ENCODE measurements at regions not wholly inside any gene's neighbourhood (a gene's known extent, or its start where the extent isn't known, plus 50 kb on each side); places are given as distances from the start of the nearest gene placed in this dataset.

DNA sequence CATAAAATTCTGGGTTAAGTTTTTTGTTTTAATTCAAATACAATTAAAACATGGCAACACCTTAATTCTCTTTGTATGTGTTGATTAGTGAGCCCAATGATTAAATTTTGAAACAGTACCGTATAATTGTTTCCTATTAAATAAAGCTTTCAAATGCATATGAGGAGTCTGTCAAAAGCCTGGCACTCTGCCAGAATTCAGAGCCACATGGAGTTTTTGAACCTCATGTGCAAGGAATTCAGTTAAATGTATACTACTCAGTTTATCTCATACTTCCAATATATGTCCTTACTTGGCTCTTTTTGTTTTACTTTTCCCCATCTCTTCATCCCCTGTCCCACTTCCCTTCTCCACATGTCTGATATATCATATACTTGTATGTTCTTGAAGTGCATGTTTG, 165.6 kb upstream of the FAM3C start:
- no peak for TF ChIP-seq POLR2A (IDR thresholded peaks at IDR 0.05; ENCODE audit: low read depth)
- TF ChIP-seq, protein P1, sequence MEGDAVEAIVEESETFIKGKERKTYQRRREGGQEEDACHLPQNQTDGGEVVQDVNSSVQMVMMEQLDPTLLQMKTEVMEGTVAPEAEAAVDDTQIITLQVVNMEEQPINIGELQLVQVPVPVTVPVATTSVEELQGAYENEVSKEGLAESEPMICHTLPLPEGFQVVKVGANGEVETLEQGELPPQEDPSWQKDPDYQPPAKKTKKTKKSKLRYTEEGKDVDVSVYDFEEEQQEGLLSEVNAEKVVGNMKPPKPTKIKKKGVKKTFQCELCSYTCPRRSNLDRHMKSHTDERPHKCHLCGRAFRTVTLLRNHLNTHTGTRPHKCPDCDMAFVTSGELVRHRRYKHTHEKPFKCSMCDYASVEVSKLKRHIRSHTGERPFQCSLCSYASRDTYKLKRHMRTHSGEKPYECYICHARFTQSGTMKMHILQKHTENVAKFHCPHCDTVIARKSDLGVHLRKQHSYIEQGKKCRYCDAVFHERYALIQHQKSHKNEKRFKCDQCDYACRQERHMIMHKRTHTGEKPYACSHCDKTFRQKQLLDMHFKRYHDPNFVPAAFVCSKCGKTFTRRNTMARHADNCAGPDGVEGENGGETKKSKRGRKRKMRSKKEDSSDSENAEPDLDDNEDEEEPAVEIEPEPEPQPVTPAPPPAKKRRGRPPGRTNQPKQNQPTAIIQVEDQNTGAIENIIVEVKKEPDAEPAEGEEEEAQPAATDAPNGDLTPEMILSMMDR (IDR thresholded peaks at IDR 0.05) = no peak

Measured in esophagus muscularis mucosa (tissue), 3 donors.